ENCODE measurements at regions not wholly inside any gene's neighbourhood (a gene's known extent, or its start where the extent isn't known, plus 50 kb on each side); places are given as distances from the start of the nearest gene placed in this dataset.

GRCh38 chr1:201591981-201592380 is 53.1 kb downstream of the NAV1 start:
- Histone ChIP-seq H3K27ac (ENCODE audit: low read depth, low read length) (no peak overlapping the region), H3K4me3 (ENCODE audit: extremely low read depth in 1 of 4, insufficient read depth in 2 of 4, low read depth in 3 of 4, low read length in 4 of 4) (peak overlapping the region in 2 of 4 experiments; percentile 5 to 19; a peak in 1 of 8 replicates), H3K4me1 (replicated peaks in 1 of 4; ENCODE audit: control insufficient read depth in 3 of 4, insufficient read depth in 4 of 4, low read length in 3 of 4) (peaks cover 11 to 31% (median 22%) of the 10 kb centered on the region in 4 experiments), H3K9ac (replicated peaks in 1 of 4; ENCODE audit: extremely low read depth in 1 of 4, low read depth in 3 of 4, low read length in 3 of 4) (no peak overlapping the region), H3K79me1 (ENCODE audit: low read depth, low read length) (no peaks in the 10 kb centered on the region), H3K18ac (ENCODE audit: extremely low read depth, low read length) (peak overlapping the region; percentile 1; the same call in 1 of the 2 replicates), H3K27me3 (replicated peaks in 1 of 4; ENCODE audit: control insufficient read depth in 3 of 4, extremely low read depth in 1 of 4, insufficient read depth in 3 of 4, low read length in 3 of 4) (no peaks in the 10 kb centered on the region; a peak in 1 of 7 replicates), H3K9me3 (ENCODE audit: insufficient read depth in 2 of 2, low read depth in 1 of 2, low read length in 1 of 2) (no peaks in the 10 kb centered on the region), H2BK120ac (replicated peaks; ENCODE audit: low read depth, low read length) (no peak overlapping the region), H3K23ac (ENCODE audit: insufficient read length) (no peak overlapping the region), H4K8ac (ENCODE audit: extremely low read depth, insufficient read depth, low read length) (no peak overlapping the region), H4K91ac (replicated peaks; ENCODE audit: insufficient read length, low read length) (no peak overlapping the region), H3K79me2 (ENCODE audit: control insufficient read depth in 1 of 2, insufficient read depth in 2 of 2, low read length in 2 of 2) (no peaks in the 10 kb centered on the region), H2AFZ (ENCODE audit: low read length) (no peak overlapping the region), H2BK12ac (ENCODE audit: low read depth, low read length) (no peak overlapping the region), H3K14ac (ENCODE audit: insufficient read length) (no peak overlapping the region), H3K56ac (replicated peaks; ENCODE audit: insufficient read length, low read depth, low read length) (no peak overlapping the region), H2BK5ac (ENCODE audit: low read depth, low read length) (peak overlapping the region; percentile 67; the same call in 1 of the 2 replicates), H2BK20ac (ENCODE audit: low read length) (no peak overlapping the region; the same call in 1 of the 2 replicates), H3K4ac (replicated peaks; ENCODE audit: insufficient read length, low read depth, low read length) (no peak overlapping the region), H3K23me2 (ENCODE audit: low read depth, low read length) (no peaks in the 10 kb centered on the region), H2AK5ac (ENCODE audit: low read depth, low read length) (no peak overlapping the region), H4K20me1 (replicated peaks in 1 of 2; ENCODE audit: control insufficient read depth in 1 of 2, insufficient read depth in 2 of 2, low read length in 2 of 2) (no peaks in the 10 kb centered on the region), H2BK15ac (ENCODE audit: low read length) (peak overlapping the region; percentile 84; the same call in 1 of the 2 replicates), H3K36me3 (ENCODE audit: control insufficient read depth in 2 of 4, insufficient read depth in 4 of 4, low read length in 3 of 4) (no peaks in the 10 kb centered on the region), H4K5ac (ENCODE audit: insufficient read length, low read depth, low read length) (peak overlapping the region; percentile 16), H3K4me2 (ENCODE audit: insufficient read depth in 1 of 2, low read depth in 2 of 2, low read length in 2 of 2) (peak overlapping the region; percentile 8 to 61)
- DNase-seq (ENCODE audit: low read depth in 1 of 2, low spot score in 2 of 2): no peak
- FAIRE-seq: peak; percentile 65
- WGBS, 2 experiments (ENCODE audit: extremely low coverage in 1 of 2, insufficient coverage in 1 of 2, insufficient read length in 1 of 2, insufficient replicate concordance in 2 of 2, low coverage in 1 of 2, low lambda C conversion rate in 2 of 2, missing lambda C conversion rate in 1 of 2): 38% methylated on average over 3 of the region's 3 CpGs; no CpG with 5 or more reads in 1 of the 2 experiments
- TF ChIP-seq JUN (IDR thresholded peaks at IDR 0.05; ENCODE audit: low read depth, low read length) (no peak), CTBP2 (IDR thresholded peaks at IDR 0.05; ENCODE audit: borderline replicate concordance, insufficient read depth, insufficient read length, low read length) (peak; percentile 17)
- ChIA-PET POLR2A (ENCODE audit: partially characterized antibody) (interaction anchor here (0.8 to 1.2 kb wide), 3 partner anchors 10 to 64 kb away, joined by 3 read pairs; no protein-coding TSS in a partner anchor), CTCF (ENCODE audit: partially characterized antibody) (interaction anchor here (0.8 to 3.3 kb wide), 6 partner anchors 11 to 201 kb away, joined by 3 to 12 read pairs (median 6); no protein-coding TSS in a partner anchor)

Measured in H1 (cell line).